ENCODE measurements at regions not wholly inside any gene's neighbourhood (a gene's known extent, or its start where the extent isn't known, plus 50 kb on each side); places are given as distances from the start of the nearest gene placed in this dataset.

- TF ChIP-seq CTCF (IDR thresholded peaks at IDR 0.05; ENCODE audit: low read depth, low read length, missing input control) (no peak), JUND (IDR thresholded peaks at IDR 0.05) (no peak), FOXA1 (IDR thresholded peaks at IDR 0.05) (no peak), EGR1 (IDR thresholded peaks at IDR 0.05; ENCODE audit: low read depth in 2 of 2) (no peak), SP1 (IDR thresholded peaks at IDR 0.05) (no peak), TAF1 (conservative IDR thresholded peaks at IDR 0.05) (no peak), RAD21 (IDR thresholded peaks at IDR 0.05) (no peak), MAX (IDR thresholded peaks at IDR 0.05) (no peak), ATF3 (IDR thresholded peaks at IDR 0.05) (no peak), YY1 (IDR thresholded peaks at IDR 0.05) (no peak), GABPA (IDR thresholded peaks at IDR 0.05 in 1 of 2, conservative IDR thresholded peaks at IDR 0.05 in 1 of 2) (no peak), FOXA2 (IDR thresholded peaks at IDR 0.05) (no peak)
Observed at GRCh38 chr4:162408309-162408708, 244.5 kb upstream of the FSTL5 start.

All from liver (tissue), 3 donors.